GM21367 (cell line): ENCODE measurements at regions not wholly inside any gene's neighbourhood (a gene's known extent, or its start where the extent isn't known, plus 50 kb on each side); places are given as distances from the start of the nearest gene placed in this dataset.
A peak's percentile ranks its signal among the peaks of the same experiment; 100 is the strongest.
"Not testable (repeated sequence)": the region's sequence is repeated elsewhere in the genome, so short reads cannot be mapped to it uniquely, and the experiment has no call there.

Source experiments
- ATAC-seq: cut with Tn5 transposase; IDR thresholded peaks from one replicate; pipeline ENCODE4 v1.9.1; 2021; ENCODE audit not compliant: unreplicated experiment

- not testable (repeated sequence) for ATAC-seq
Observed at GRCh38 chr1:200284236-200284635, 125.6 kb downstream of the ZNF281 start.

DNA sequence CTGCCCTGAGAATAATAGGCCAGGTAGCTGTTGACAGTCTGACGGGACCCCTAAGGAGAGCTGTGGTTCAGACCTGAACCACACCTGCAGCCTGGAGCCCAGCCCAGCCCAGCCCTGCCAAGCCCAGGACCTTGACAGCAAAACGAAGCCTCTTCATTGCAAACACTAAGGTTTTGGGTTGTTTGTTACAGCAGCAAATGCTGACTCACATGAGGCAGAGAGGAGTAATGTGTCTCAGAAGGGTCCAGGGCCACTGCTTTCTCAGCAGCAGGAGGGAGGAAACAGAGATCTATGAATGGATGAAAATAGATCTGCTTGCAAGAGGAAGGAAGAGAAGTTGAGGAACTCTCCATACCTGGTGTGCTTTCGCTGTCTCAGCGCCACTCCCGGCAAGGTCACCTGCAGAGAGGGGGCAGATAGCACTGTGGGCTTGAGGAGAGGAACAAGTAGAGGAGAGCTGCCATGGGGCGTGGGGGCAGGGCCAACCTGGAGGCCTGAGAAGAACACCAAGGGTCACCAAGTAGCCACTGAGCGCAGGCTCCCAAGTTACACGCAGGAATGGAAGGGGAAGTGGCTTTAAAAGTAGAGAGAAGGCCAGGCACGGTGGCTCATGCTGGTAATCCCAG, 127.2 kb downstream of the ZNF281 start:
- no peak for ATAC-seq

GRCh38 chr1:200281201-200281835, 128.5 kb downstream of the ZNF281 start:
- ATAC-seq: no peak

DNA sequence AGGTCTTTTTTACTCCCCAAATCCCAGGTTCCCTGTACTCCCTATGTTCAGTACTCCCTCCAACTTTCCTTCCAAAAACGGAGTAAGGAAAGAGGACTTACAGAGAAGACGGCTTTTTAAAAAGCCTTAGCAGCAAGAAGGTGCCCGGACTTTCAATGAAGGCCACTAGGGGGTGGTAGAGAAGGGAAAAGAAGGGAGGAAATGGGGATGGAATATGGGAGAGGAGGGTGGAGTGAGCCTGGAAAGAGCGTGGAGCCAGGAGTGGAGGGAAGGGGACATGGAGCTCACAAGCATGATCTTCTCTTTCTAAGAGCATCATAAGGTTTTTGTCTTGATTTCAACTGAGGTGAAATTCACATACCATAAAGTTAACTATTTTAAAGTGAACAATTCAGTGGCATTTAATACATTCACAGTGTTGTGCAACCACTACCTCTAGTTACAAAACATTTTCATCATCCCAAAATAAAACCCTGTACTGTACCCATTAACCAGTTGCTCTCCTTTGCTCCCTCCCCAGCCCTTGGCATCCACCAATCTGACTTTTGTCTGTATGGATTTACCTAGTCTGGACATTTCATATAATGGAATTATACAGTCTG, 129.9 kb downstream of the ZNF281 start:
- no peak for ATAC-seq

- no peak for ATAC-seq
Observed at GRCh38 chr1:200275816-200276453, 133.9 kb downstream of the ZNF281 start.

DNA sequence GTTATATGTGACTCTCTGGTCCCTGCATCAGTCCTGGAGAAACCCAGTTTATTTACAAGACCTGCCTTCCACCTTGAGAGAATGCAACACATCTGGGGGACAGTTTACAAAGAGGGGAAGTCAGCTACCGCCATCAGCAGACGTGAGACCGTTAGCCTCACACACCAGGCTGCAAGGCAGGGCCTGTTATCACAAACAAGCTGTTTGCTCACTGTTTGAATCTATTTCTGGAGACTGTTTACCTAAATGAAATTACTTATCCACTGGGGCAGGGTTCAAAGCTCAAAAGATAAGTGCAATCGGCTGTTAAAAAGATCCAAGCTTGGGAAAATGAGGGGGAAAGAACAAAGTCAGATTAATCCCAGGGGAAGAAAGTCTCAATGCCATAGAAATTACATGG, 134.4 kb downstream of the ZNF281 start:
- ATAC-seq: no peak

DNA sequence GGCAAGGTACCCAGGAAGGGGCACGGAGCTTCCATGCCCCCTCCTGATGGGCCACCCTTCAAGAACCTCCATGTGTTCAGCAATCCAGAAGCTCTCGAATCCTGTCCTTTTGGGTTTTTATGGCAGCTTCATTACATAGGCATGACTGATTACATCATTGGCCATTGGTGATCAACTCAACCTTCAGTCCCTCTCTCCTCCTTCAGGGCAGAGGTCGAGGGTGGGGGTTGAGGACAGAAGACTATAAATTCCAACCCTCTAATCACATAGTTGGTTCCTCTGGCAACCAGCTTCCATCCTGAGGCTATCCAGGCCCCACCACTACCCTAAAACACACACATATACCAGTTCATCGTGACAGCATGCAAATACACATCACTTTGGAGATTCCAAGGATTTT, 135.7 kb downstream of the ZNF281 start:
- ATAC-seq: no peak

GRCh38 chr1:200272481-200273068, 137.3 kb downstream of the ZNF281 start:
- no peak for ATAC-seq

GRCh38 chr1:200269256-200269655, 140.6 kb downstream of the ZNF281 start:
- ATAC-seq: no peak

DNA sequence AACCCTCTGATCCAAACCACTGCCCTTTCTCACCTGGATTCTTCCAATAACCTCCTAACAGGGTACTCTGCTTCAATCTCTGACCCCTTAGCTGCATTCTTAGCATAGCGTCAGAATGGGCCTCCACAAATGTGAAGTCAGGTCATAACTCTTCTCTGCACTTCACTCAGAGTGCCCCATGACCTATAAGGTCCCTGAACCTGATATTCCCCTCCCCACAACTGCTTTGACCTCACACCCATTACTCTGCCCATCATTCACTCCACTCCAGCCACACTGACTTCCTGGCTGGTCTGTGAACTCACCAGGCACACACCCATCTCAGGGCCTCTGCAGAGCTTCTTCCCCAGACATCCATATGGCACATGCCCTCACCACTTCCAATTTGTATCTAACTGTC, 141.9 kb downstream of the ZNF281 start:
- ATAC-seq: no peak

DNA sequence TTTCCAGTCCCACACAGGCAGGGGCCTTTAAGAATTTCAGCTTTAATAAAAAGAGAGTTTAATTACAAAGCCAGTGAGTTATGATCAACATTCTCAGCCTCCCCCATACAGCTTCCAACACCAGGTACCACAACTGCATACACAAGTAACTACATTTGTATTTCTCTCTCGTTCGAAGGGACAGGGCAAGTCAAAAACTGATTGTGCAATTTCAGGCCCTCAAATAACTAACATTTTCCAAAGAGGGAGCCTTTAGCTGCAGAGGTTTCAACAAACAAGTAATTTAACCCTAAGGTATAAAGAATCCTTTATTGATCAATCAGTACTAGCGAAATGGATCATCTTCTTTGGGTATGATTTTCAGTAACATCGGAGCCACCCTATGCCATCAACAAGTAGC, 142.4 kb downstream of the ZNF281 start:
- ATAC-seq: no peak

DNA sequence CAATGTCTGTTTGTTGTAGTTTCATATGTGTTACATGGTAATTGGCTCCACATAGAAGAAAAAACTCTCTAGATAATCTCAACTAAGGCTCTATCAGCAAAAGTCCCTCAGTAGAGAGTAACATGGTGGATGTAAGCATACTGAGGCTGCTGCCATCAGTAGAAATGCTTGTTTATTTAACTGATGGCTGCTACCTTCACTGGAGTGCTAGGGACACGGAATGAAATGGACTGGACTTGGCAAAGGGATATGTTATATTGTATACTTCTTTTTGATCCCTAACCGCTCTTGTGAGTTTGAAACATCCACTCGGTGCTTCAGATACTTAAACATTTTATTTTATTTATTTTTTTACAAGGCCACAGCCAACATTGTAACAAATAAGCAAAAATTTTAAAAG, 143.0 kb downstream of the ZNF281 start:
- no peak for ATAC-seq

- no peak for ATAC-seq
Observed at GRCh38 chr1:200265881-200266280, 144.0 kb downstream of the ZNF281 start.

DNA sequence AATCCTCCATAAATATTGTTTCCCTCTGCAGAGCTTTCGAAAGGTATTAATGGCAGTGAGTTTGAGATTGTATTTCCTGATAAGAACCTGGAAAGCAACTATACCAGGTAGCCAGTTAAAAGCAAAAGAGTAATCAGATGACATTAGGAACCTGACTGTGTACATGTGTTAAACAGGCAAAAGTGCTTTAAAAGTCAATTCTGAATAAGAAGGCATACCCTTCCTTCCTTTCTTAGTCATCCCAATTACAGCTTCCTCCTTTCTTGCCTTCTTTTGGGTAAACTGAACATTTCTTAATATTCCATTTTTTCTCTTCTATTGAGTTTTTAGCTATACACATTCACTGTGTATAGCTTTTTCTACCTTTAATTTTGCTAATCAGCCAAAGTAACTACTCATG, 144.7 kb downstream of the ZNF281 start:
- no peak for ATAC-seq

- ATAC-seq: no peak
Observed at GRCh38 chr1:200263203-200263602, 146.6 kb downstream of the ZNF281 start.

- ATAC-seq: peak; percentile 76
Observed at GRCh38 chr1:200262326-200262965, 147.4 kb downstream of the ZNF281 start.

DNA sequence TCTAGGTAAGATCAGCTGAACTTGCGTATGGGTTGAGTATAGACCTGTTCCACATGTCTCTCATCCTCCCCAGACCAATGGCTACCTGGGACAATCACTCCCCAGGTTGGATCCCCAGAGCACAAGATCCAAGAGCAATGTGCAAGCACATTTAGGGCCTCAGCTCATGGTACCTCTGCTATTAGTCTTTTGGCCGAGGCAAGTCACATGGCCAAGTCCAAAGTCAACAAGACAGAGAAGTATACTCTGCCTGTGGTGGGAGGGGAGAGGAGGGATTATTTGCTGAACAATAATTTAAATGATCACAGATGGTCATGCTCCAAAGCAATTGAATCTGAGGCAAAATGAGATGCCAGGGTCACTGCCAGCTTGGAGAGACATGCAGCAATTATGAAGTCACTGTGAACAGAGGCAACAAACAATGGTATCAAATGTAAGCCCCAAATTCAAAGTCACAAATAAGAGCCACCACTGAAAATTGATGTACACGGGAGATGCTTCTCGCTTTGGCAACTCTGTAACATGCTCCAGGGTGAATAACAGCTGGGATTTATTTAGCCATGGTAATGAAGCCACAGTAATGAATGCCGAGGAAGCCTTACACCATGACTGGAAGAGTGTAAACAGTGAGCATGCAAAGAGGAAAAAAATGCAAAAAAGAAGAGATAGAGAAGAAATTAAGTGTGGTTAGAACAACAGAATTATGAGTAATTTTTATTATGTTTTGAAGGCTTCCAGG, 149.1 kb downstream of the ZNF281 start:
- no peak for ATAC-seq

GRCh38 chr1:200258447-200259375, 151.1 kb downstream of the ZNF281 start:
- peak; percentile 54 for ATAC-seq

DNA sequence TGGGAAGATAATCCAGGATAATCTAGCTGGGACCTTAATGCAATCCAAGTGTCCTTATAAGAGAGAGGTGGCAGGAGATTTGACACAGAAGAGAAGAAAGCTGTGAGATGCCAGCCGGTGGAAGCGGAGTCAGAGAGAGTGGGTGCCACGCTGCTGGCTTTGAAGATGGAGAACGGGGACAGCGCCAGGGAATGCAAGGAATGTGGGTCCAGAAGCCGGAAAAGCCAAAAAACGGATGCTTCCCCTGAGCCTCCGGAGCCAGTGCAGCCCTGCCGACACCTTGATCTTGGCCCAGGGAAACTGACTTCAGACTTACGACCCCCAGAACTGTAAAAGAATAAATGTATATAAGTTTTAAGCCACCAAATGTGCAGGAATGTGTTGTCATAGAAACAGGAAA, 152.6 kb downstream of the ZNF281 start:
- ATAC-seq: no peak
